ENCODE measurements at regions not wholly inside any gene's neighbourhood (a gene's known extent, or its start where the extent isn't known, plus 50 kb on each side); places are given as distances from the start of the nearest gene placed in this dataset.
A peak's percentile ranks its signal among the peaks of the same experiment; 100 is the strongest.

GRCh38 chr12:42758806-42759205, 169.3 kb upstream of the PRICKLE1 start:
- Histone ChIP-seq H3K27me3 (ENCODE audit: control insufficient read depth, insufficient read depth) (no peaks in the 10 kb centered on the region), H3K9me3 (ENCODE audit: control insufficient read depth, low read length) (no peaks in the 10 kb centered on the region), H3K4me3 (ENCODE audit: low read length) (no peak overlapping the region), H3K27ac (ENCODE audit: low read length) (no peak overlapping the region), H3K4me1 (ENCODE audit: control insufficient read depth, insufficient read depth, low read length) (no peaks in the 10 kb centered on the region)
- intact Hi-C loops (cut with DNase I): no loop called here
- WGBS: 95% methylated on average over 4 of the region's 4 CpGs
- DNase-seq: no peak
- no peak for ATAC-seq

- DNase-seq (no peak), ATAC-seq (no peak)
- Histone ChIP-seq H3K27me3 (ENCODE audit: control insufficient read depth, insufficient read depth) (no peaks in the 10 kb centered on the region), H3K27ac (ENCODE audit: low read length) (no peak overlapping the region), H3K4me3 (ENCODE audit: low read length) (no peak overlapping the region), H3K9me3 (ENCODE audit: control insufficient read depth, low read length) (no peaks in the 10 kb centered on the region), H3K4me1 (ENCODE audit: control insufficient read depth, insufficient read depth, low read length) (no peaks in the 10 kb centered on the region)
- intact Hi-C loops (cut with DNase I): no loop called here
- 86% methylated on average over 8 of the region's 8 CpGs for WGBS
Observed at GRCh38 chr12:42757624-42758119, 168.1 kb upstream of the PRICKLE1 start.

GRCh38 chr12:42756841-42757623, 167.5 kb upstream of the PRICKLE1 start:
- no peaks in the 10 kb centered on the region for H3K27me3 ChIP-seq (ENCODE audit: control insufficient read depth, insufficient read depth)
- no peak overlapping the region for H3K27ac ChIP-seq (ENCODE audit: low read length)
- intact Hi-C loops (cut with DNase I): no loop called here
- H3K4me1 ChIP-seq (ENCODE audit: control insufficient read depth, insufficient read depth, low read length): no peaks in the 10 kb centered on the region
- DNase-seq (no peak), ATAC-seq (no peak)
- 75% methylated on average over 9 of the region's 9 CpGs for WGBS
- H3K4me3 ChIP-seq (ENCODE audit: low read length): no peak overlapping the region
- no peaks in the 10 kb centered on the region for H3K9me3 ChIP-seq (ENCODE audit: control insufficient read depth, low read length)

GRCh38 chr12:42750356-42750755, 160.8 kb upstream of the PRICKLE1 start:
- intact Hi-C loops (cut with DNase I): no loop called here
- Histone ChIP-seq H3K9me3 (ENCODE audit: control insufficient read depth, low read length) (peaks cover 3% of the 10 kb centered on the region), H3K27ac (ENCODE audit: low read length) (no peak overlapping the region), H3K4me3 (ENCODE audit: low read length) (no peak overlapping the region), H3K27me3 (ENCODE audit: control insufficient read depth, insufficient read depth) (no peaks in the 10 kb centered on the region), H3K4me1 (ENCODE audit: control insufficient read depth, insufficient read depth, low read length) (no peaks in the 10 kb centered on the region)
- no peak for DNase-seq
- 95% methylated on average over 1 of the region's 1 CpG for WGBS
- no peak for ATAC-seq

GRCh38 chr12:42749239-42749638, 159.7 kb upstream of the PRICKLE1 start:
- Histone ChIP-seq H3K9me3 (ENCODE audit: control insufficient read depth, low read length) (peaks cover 3% of the 10 kb centered on the region), H3K4me1 (ENCODE audit: control insufficient read depth, insufficient read depth, low read length) (peaks cover 3% of the 10 kb centered on the region), H3K4me3 (ENCODE audit: low read length) (no peak overlapping the region), H3K27me3 (ENCODE audit: control insufficient read depth, insufficient read depth) (no peaks in the 10 kb centered on the region), H3K27ac (ENCODE audit: low read length) (no peak overlapping the region)
- no peak for DNase-seq
- no peak for ATAC-seq
- 88% methylated on average over 1 of the region's 1 CpG for WGBS
- intact Hi-C loops (cut with DNase I): no loop called here

GRCh38 chr12:42744539-42745182, 155.1 kb upstream of the PRICKLE1 start:
- intact Hi-C loops (cut with DNase I): no loop called here
- DNase-seq: no peak
- WGBS: 62% methylated on average over 5 of the region's 5 CpGs
- Histone ChIP-seq H3K9me3 (ENCODE audit: control insufficient read depth, low read length) (peaks cover 3% of the 10 kb centered on the region), H3K27ac (ENCODE audit: low read length) (peak overlapping the region; percentile 62), H3K27me3 (ENCODE audit: control insufficient read depth, insufficient read depth) (no peaks in the 10 kb centered on the region), H3K4me3 (ENCODE audit: low read length) (no peak overlapping the region), H3K4me1 (ENCODE audit: control insufficient read depth, insufficient read depth, low read length) (peaks cover 10% of the 10 kb centered on the region)
- peak in 1 of 2 donors; percentile 43 for ATAC-seq

- Histone ChIP-seq H3K4me1 (ENCODE audit: control insufficient read depth, insufficient read depth, low read length) (peaks cover 11% of the 10 kb centered on the region), H3K27me3 (ENCODE audit: control insufficient read depth, insufficient read depth) (no peaks in the 10 kb centered on the region), H3K9me3 (ENCODE audit: control insufficient read depth, low read length) (peaks cover 3% of the 10 kb centered on the region), H3K27ac (ENCODE audit: low read length) (peak overlapping the region; percentile 96), H3K4me3 (ENCODE audit: low read length) (no peak overlapping the region)
- DNase-seq (peak in 1 of 3 donors; percentile 58), ATAC-seq (peak; percentile 34 to 47)
- intact Hi-C loops (cut with DNase I): no loop called here
- 37% methylated on average over 5 of the region's 5 CpGs for WGBS
Observed at GRCh38 chr12:42742716-42743115, 153.2 kb upstream of the PRICKLE1 start.

GRCh38 chr12:42741771-42742510, 152.4 kb upstream of the PRICKLE1 start:
- Histone ChIP-seq H3K4me3 (ENCODE audit: low read length) (no peak overlapping the region), H3K27ac (ENCODE audit: low read length) (no peak overlapping the region), H3K9me3 (ENCODE audit: control insufficient read depth, low read length) (peaks cover 3% of the 10 kb centered on the region), H3K27me3 (ENCODE audit: control insufficient read depth, insufficient read depth) (no peaks in the 10 kb centered on the region), H3K4me1 (ENCODE audit: control insufficient read depth, insufficient read depth, low read length) (peaks cover 11% of the 10 kb centered on the region)
- DNase-seq (no peak), ATAC-seq (no peak)
- intact Hi-C loops (cut with DNase I): no loop called here
- 39% methylated on average over 7 of the region's 7 CpGs for WGBS

GRCh38 chr12:42741091-42741490, 151.5 kb upstream of the PRICKLE1 start:
- peaks cover 11% of the 10 kb centered on the region for H3K4me1 ChIP-seq (ENCODE audit: control insufficient read depth, insufficient read depth, low read length)
- DNase-seq (no peak), ATAC-seq (no peak)
- WGBS: 79% methylated on average over 2 of the region's 2 CpGs
- no peaks in the 10 kb centered on the region for H3K27me3 ChIP-seq (ENCODE audit: control insufficient read depth, insufficient read depth)
- no peak overlapping the region for H3K4me3 ChIP-seq (ENCODE audit: low read length)
- no peaks in the 10 kb centered on the region for H3K9me3 ChIP-seq (ENCODE audit: control insufficient read depth, low read length)
- intact Hi-C loops (cut with DNase I): no loop called here
- H3K27ac ChIP-seq (ENCODE audit: low read length): no peak overlapping the region

GRCh38 chr12:42737398-42737797, 147.9 kb upstream of the PRICKLE1 start:
- DNase-seq (no peak), ATAC-seq (no peak)
- peak overlapping the region; percentile 64 for H3K27ac ChIP-seq (ENCODE audit: low read length)
- peaks cover 2% of the 10 kb centered on the region for H3K4me1 ChIP-seq (ENCODE audit: control insufficient read depth, insufficient read depth, low read length)
- 91% methylated on average over 3 of the region's 3 CpGs for WGBS
- no peaks in the 10 kb centered on the region for H3K27me3 ChIP-seq (ENCODE audit: control insufficient read depth, insufficient read depth)
- H3K9me3 ChIP-seq (ENCODE audit: control insufficient read depth, low read length): no peaks in the 10 kb centered on the region
- intact Hi-C loops (cut with DNase I): loop anchor here in 1 of 4 donors (10.0 kb wide), 1 partner anchor 57 kb away; no protein-coding TSS in a partner anchor
- no peak overlapping the region for H3K4me3 ChIP-seq (ENCODE audit: low read length)
